ENCODE measurements at regions not wholly inside any gene's neighbourhood (a gene's known extent, or its start where the extent isn't known, plus 50 kb on each side); places are given as distances from the start of the nearest gene placed in this dataset.

DNA sequence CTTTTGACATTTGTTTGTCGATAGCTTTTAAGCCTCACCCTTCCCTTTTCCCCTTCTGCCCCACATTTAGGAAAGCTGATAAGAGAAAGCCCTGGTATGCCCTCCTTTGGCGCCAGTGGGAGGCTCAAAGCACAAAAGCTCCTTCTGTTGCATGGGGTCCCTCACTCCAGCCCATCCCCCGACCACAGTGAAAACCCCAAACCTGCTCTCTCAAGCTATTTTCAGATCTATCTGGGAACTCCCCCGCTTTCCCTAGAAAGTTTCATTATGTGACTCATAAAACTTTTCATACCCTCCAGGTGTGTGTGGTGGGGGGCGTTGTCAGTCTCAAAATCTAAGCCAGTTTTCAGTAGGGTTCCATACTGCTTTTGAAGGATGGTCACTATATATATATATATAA, 259.0 kb upstream of the PCDH7 start:
- TF ChIP-seq, protein P1, sequence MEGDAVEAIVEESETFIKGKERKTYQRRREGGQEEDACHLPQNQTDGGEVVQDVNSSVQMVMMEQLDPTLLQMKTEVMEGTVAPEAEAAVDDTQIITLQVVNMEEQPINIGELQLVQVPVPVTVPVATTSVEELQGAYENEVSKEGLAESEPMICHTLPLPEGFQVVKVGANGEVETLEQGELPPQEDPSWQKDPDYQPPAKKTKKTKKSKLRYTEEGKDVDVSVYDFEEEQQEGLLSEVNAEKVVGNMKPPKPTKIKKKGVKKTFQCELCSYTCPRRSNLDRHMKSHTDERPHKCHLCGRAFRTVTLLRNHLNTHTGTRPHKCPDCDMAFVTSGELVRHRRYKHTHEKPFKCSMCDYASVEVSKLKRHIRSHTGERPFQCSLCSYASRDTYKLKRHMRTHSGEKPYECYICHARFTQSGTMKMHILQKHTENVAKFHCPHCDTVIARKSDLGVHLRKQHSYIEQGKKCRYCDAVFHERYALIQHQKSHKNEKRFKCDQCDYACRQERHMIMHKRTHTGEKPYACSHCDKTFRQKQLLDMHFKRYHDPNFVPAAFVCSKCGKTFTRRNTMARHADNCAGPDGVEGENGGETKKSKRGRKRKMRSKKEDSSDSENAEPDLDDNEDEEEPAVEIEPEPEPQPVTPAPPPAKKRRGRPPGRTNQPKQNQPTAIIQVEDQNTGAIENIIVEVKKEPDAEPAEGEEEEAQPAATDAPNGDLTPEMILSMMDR (IDR thresholded peaks at IDR 0.05; ENCODE audit: low read depth, low read length), result no peak
- TF ChIP-seq, protein P2, sequence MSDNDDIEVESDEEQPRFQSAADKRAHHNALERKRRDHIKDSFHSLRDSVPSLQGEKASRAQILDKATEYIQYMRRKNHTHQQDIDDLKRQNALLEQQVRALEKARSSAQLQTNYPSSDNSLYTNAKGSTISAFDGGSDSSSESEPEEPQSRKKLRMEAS (IDR thresholded peaks at IDR 0.05; ENCODE audit: low read depth, low read length), result no peak
- TF ChIP-seq POLR2A (IDR thresholded peaks at IDR 0.05; ENCODE audit: extremely low read depth, insufficient read length), result no peak
